ENCODE measurements at regions not wholly inside any gene's neighbourhood (a gene's known extent, or its start where the extent isn't known, plus 50 kb on each side); places are given as distances from the start of the nearest gene placed in this dataset.

- no peak for DNase-seq (ENCODE audit: extremely low spot score, unreplicated experiment)
- Mint-ChIP-seq H3K36me3 (no peaks in the 10 kb centered on the region), H3K4me3 (no peak overlapping the region), H3K9me3 (no peaks in the 10 kb centered on the region), H3K27ac (no peak overlapping the region), H3K27me3 (peaks cover 15% of the 10 kb centered on the region), H3K4me1 (ENCODE audit: unreplicated experiment) (no peaks in the 10 kb centered on the region)
- TF ChIP-seq, protein P1, sequence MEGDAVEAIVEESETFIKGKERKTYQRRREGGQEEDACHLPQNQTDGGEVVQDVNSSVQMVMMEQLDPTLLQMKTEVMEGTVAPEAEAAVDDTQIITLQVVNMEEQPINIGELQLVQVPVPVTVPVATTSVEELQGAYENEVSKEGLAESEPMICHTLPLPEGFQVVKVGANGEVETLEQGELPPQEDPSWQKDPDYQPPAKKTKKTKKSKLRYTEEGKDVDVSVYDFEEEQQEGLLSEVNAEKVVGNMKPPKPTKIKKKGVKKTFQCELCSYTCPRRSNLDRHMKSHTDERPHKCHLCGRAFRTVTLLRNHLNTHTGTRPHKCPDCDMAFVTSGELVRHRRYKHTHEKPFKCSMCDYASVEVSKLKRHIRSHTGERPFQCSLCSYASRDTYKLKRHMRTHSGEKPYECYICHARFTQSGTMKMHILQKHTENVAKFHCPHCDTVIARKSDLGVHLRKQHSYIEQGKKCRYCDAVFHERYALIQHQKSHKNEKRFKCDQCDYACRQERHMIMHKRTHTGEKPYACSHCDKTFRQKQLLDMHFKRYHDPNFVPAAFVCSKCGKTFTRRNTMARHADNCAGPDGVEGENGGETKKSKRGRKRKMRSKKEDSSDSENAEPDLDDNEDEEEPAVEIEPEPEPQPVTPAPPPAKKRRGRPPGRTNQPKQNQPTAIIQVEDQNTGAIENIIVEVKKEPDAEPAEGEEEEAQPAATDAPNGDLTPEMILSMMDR (conservative IDR thresholded peaks at IDR 0.05) = no peak
These were observed 59.8 kb upstream of the FHIT start for GRCh38 chr3:61311044-61311443.

- H3K27me3 Mint-ChIP-seq = peaks cover 28% of the 10 kb centered on the region
- DNase-seq (ENCODE audit: extremely low spot score, unreplicated experiment) = no peak
- H3K36me3 Mint-ChIP-seq = no peaks in the 10 kb centered on the region
- H3K27ac Mint-ChIP-seq = no peak overlapping the region
- H3K4me3 Mint-ChIP-seq = no peak overlapping the region
- H3K4me1 Mint-ChIP-seq (ENCODE audit: unreplicated experiment) = no peaks in the 10 kb centered on the region
- TF ChIP-seq, protein P1 (conservative IDR thresholded peaks at IDR 0.05) = no peak
- no peaks in the 10 kb centered on the region for H3K9me3 Mint-ChIP-seq
These were observed 64.6 kb upstream of the FHIT start for GRCh38 chr3:61315871-61316270.

GRCh38 chr3:61323094-61323493 lies 71.8 kb upstream of the FHIT start:
- TF ChIP-seq, protein P1 (conservative IDR thresholded peaks at IDR 0.05) = no peak
- H3K9me3 Mint-ChIP-seq = no peaks in the 10 kb centered on the region
- DNase-seq (ENCODE audit: extremely low spot score, unreplicated experiment) = no peak

DNA sequence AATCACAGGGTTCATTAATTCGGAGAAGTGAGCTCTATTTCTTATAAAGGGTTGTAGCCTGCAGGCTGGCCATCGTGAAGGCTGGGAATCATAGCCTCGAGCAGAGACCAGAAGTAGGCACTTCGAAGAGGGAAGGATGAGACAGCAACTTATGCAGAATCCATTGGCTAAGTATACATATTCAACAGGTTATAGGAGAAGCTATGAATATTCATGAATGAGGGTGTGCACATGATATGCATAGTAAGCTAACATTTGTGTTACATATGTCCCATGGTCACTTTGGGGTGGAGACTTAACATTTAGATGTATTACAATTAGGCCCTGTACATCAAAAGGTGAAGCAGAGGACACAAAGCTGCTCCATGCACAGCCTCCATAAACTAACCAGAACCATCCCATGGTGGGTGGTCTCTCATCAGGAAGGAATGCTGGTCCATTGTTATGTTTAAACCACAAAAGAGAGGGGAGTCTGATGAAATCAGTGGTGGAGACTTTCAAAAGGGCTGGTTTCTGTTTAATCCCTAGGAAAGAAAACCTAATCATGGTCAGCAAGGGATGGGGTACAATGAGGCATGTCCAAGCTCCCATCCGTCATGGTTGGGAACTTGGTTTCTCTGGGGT lies 80.8 kb upstream of the FHIT start:
- Mint-ChIP-seq H3K4me3 (no peak overlapping the region), H3K4me1 (ENCODE audit: unreplicated experiment) (peaks cover 6% of the 10 kb centered on the region), H3K27ac (no peak overlapping the region), H3K27me3 (peaks cover 6% of the 10 kb centered on the region), H3K36me3 (no peaks in the 10 kb centered on the region), H3K9me3 (peaks cover 13% of the 10 kb centered on the region)
- DNase-seq (ENCODE audit: extremely low spot score, unreplicated experiment) = no peak
- TF ChIP-seq, protein P1 (conservative IDR thresholded peaks at IDR 0.05) = no peak

More at GRCh38 chr3:61323094-61323493, 71.8 kb upstream of the FHIT start:
- no peak overlapping the region for H3K27ac Mint-ChIP-seq
- no peaks in the 10 kb centered on the region for H3K36me3 Mint-ChIP-seq
- H3K27me3 Mint-ChIP-seq = peaks cover 5% of the 10 kb centered on the region
- no peaks in the 10 kb centered on the region for H3K4me1 Mint-ChIP-seq (ENCODE audit: unreplicated experiment)
- no peak overlapping the region for H3K4me3 Mint-ChIP-seq

DNA sequence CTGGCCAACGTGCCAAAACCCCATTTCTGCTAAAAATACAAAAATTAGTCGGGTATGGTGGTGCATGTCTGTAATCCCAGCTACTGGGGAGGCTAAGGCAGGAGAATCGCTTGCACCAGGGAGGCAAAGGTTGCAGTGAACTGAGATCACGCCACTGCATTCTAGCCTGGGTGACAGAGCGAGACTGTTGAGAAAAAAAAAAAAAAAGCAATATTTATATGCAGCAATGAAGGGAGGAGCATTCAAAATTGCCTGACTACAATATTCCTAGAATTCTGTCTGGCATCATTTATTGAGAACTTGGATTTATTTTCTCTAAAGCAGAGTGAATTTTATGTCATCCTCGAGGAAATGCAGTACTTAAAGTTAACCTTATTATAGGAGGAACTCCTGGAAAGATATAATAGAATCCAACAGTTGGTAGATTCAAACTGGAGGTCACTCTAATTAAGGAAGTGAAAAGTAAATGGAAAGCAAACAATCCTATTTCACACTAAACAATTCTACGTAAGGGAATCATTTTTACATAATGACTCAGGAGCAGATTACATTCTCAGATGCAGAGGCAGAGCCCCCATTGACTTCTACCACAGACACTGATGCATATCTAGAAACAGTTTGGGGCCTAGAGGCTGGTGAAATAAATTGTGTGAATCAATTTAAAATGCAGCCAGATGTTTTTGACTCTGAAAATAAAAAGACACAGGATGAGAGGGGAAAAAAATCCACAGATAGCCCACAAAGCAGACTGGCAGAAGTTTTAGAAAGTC lies 82.1 kb upstream of the FHIT start:
- Mint-ChIP-seq H3K4me3 (no peak overlapping the region), H3K4me1 (ENCODE audit: unreplicated experiment) (peaks cover 6% of the 10 kb centered on the region), H3K27me3 (peaks cover 6% of the 10 kb centered on the region), H3K36me3 (no peaks in the 10 kb centered on the region), H3K9me3 (peaks cover 13% of the 10 kb centered on the region), H3K27ac (no peak overlapping the region)
- TF ChIP-seq, protein P1 (conservative IDR thresholded peaks at IDR 0.05) = no peak
- no peak for DNase-seq (ENCODE audit: extremely low spot score, unreplicated experiment)

Data from type B pancreatic cell (in vitro differentiated cells).